ENCODE measurements at regions not wholly inside any gene's neighbourhood (a gene's known extent, or its start where the extent isn't known, plus 50 kb on each side); places are given as distances from the start of the nearest gene placed in this dataset.
"Not testable (repeated sequence)": the region's sequence is repeated elsewhere in the genome, so short reads cannot be mapped to it uniquely, and the experiment has no call there.

GRCh38 chr7:26955516-26955915 lies 91.1 kb upstream of the SKAP2 start:
- DNase-seq (ENCODE audit: low spot score): no peak

DNA sequence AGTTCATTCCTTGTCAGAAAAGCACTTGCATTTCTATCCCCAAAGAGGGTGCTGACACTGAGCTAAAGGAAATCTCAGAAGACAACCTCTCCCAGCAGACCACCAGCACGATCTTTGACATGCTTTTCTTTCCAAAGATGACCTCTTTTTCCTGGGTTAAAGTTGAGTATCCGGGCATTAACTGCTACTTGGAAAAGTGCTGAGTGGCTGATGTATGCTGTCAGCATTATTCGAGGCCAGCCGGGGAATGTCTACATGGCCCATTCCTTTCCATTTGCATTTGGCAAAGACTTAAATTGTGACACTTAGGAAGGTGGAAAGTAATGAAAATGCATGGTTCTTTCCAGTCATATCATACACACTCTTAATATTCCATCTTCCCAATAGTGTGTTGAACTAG lies 90.6 kb upstream of the SKAP2 start:
- DNase-seq (ENCODE audit: low spot score): no peak

DNA sequence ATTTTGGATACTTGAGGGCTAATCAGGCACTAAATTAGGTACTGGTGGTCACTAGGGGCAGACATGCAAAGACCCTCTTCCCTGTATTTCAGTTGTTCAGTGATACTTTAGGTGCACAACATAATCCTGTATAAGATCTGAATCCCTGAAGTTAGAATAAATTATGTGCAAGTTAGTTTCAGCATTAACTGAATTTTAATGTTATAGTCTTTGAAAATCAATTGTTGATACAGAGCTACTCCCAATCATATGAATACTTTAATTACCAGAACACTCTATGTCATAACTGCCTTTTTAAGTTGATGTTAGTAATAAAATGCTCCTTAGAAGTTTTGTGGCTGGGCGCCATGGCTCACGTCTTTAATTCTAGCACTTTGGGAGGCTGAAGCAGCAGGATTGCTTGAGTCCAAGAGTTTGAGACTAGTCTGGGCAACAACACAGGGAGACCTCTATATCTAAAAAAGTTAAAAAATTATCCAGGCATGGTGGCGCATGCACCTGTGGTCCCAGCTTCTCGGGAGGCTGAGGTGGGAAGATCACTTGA lies 87.1 kb upstream of the SKAP2 start:
- DNase-seq (ENCODE audit: low spot score): no peak

DNA sequence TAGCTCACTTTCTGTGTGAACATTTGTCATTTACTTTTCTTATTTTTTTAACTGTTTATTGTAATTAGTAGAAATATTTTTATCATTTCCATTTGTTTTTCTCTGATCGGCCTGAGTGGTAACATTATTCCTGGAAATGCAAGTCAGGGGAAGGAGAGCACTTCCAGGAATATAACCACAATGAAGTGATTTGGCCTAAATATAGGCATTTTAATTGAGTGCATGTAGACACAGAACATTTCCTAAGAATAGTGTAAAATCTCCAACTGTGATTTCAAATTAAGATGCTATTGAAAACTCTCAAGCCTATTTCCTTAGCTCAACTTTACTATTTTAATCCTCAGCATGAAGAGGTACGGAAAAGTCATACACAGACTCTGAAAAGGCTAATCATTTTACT lies 86.5 kb upstream of the SKAP2 start:
- DNase-seq (ENCODE audit: low spot score): no peak

GRCh38 chr7:26949319-26949718 lies 84.9 kb upstream of the SKAP2 start:
- no peak for DNase-seq (ENCODE audit: low spot score)

GRCh38 chr7:26948617-26949118 lies 84.3 kb upstream of the SKAP2 start:
- no peak for DNase-seq (ENCODE audit: low spot score)

GRCh38 chr7:26944501-26945358 lies 80.3 kb upstream of the SKAP2 start:
- DNase-seq (ENCODE audit: low spot score): no peak

- DNase-seq (ENCODE audit: low spot score): no peak
Measured at GRCh38 chr7:26937939-26938623, 73.7 kb upstream of the SKAP2 start.

DNA sequence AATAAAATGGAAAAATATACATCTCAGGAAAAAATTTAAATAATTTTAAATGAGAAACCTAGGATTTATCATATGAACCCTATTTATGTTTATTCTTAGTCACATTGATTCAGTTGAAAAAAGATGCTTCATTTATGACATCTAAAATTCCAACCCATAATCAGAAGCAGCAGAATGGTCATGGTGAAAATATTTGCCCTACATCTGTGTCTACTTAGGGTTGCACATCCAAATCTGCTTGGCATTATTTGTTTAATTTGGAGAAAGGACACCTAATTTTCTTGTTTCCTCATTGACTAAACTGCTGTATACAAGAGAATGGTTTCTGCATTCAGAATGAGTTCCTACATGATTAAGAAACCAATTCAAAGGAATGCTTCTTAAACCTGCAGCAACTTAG lies 72.9 kb upstream of the SKAP2 start:
- DNase-seq (ENCODE audit: low spot score): no peak

DNA sequence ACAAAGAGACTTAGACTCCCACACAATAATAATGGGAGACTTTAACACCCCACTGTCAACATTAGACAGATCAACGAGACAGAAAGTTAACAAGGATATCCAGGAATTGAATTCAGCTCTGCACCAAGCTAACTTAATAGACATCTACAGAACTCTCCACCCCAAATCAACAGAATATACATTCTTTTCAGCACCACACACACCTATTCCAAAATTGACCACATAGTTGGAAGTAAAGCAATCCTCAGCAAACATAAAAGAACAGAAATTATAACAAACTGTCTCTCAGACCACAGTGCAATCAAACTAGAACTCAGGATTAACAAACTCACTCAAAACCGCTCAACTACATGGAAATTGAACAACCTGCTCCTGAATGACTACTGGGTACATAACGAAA lies 68.2 kb upstream of the SKAP2 start:
- not testable (repeated sequence) for DNase-seq (ENCODE audit: low spot score)

DNA sequence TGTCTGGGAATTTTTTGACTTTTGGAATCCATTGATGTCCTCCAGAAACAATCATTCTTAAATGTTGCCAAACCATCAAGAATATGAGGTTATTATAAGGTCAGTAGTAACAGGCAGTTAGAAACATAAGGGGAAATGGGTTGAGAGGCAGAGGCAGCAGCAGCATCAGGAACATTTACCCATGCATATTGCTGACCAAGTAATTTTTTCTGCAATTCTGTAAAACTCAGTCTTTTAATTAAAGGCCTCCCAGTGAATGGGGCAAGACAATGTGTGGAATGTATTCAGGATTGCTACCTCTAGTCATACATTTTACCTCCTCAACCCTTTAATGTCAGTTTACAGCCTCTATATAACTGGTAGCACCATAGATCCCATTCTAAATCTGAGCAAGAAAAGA lies 66.5 kb upstream of the SKAP2 start:
- DNase-seq (ENCODE audit: low spot score): no peak

- DNase-seq (ENCODE audit: low spot score): no peak
Measured at GRCh38 chr7:26930201-26930600, 65.8 kb upstream of the SKAP2 start.

GRCh38 chr7:26928703-26929347 lies 64.4 kb upstream of the SKAP2 start:
- DNase-seq (ENCODE audit: low spot score): no peak

- DNase-seq (ENCODE audit: low spot score): no peak
Measured at GRCh38 chr7:26925768-26926167, 61.4 kb upstream of the SKAP2 start.

DNA sequence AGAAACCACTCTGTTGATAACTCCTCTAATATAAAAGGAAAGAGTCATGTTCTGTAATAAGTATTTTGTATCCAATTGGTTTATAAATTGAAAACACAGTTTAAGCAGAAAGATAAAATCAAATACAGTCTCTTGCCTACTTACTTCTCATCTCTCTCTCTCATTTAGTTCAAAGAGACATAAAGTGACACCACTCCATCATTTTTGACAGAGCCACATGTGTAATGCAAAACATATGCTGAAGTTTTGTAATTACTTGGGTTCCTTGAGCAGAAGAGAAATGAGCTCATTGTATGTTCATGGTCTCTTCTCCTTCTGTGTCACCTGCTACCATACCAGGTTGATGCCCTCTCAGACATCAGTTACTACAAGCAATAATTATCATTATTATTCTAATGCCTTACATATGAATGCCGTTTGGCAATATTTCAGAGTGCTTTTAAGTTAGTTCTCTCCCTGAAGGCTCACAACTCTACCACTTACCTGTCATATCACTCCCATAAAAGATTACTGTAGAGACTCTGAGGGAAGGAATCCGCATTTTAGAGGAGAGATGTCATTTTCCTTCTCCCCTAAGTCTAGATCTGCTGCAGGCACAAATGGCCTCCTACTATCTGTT lies 59.9 kb upstream of the SKAP2 start:
- DNase-seq (ENCODE audit: low spot score): no peak

- DNase-seq (ENCODE audit: low spot score): no peak
Measured at GRCh38 chr7:26919906-26920493, 55.6 kb upstream of the SKAP2 start.

GRCh38 chr7:26918241-26918640 lies 53.9 kb upstream of the SKAP2 start:
- DNase-seq (ENCODE audit: low spot score): no peak

DNA sequence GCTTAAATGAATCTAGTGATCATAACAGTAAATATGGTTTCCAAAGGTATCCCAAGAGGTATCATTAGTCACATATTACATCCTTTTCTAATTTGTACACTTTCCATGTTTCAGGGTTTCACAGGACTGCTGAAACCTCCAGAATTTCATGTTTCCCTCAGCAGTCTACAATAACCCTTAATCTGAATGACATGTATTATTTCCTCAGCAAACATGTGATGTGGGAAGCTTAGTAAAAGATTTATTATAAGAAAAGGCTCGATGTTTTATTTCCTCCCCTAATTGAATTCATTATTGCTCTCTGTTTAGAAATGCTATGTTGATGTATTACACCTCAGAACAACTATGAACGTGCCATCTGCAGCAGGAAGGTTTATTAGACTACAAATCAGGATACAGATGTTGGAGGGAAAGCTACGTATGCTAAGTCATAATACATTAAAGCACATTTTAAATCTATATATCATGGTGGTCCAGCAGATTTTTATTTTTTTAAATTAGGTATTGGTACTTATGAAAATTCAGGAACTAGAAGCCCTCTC lies 52.5 kb upstream of the SKAP2 start:
- DNase-seq (ENCODE audit: low spot score): no peak

GRCh38 chr7:26916336-26916735 lies 51.9 kb upstream of the SKAP2 start:
- no peak for DNase-seq (ENCODE audit: low spot score)
